SIG-M5 (cell line): ENCODE measurements at regions not wholly inside any gene's neighbourhood (a gene's known extent, or its start where the extent isn't known, plus 50 kb on each side); places are given as distances from the start of the nearest gene placed in this dataset.

Source experiments
- DNase-seq: peaks from one replicate; lab custom pipeline; 2025; lab: John Stamatoyannopoulos, UW

GRCh38 chr5:73266176-73266738, 93.3 kb downstream of the TMEM174 start:
- DNase-seq, result no peak

GRCh38 chr5:73265641-73266040, 92.6 kb downstream of the TMEM174 start:
- no peak for DNase-seq

GRCh38 chr5:73264631-73265030, 91.6 kb downstream of the TMEM174 start:
- no peak for DNase-seq

- DNase-seq, result no peak
Observed at GRCh38 chr5:73263001-73263710, 90.2 kb downstream of the TMEM174 start.

GRCh38 chr5:73256862-73257261, 83.9 kb downstream of the TMEM174 start:
- no peak for DNase-seq

- no peak for DNase-seq
Observed at GRCh38 chr5:73256462-73256861, 83.5 kb downstream of the TMEM174 start.

- DNase-seq, result no peak
Observed at GRCh38 chr5:73256012-73256411, 83.0 kb downstream of the TMEM174 start.

- DNase-seq, result no peak
Observed at GRCh38 chr5:73254642-73255041, 81.6 kb downstream of the TMEM174 start.

GRCh38 chr5:73253047-73253660, 80.2 kb downstream of the TMEM174 start:
- no peak for DNase-seq

- DNase-seq, result no peak
Observed at GRCh38 chr5:73250645-73251044, 77.7 kb downstream of the TMEM174 start.

GRCh38 chr5:73242735-73243134, 69.7 kb downstream of the TMEM174 start:
- DNase-seq, result no peak

GRCh38 chr5:73238873-73239272, 65.9 kb downstream of the TMEM174 start:
- no peak for DNase-seq

- DNase-seq, result no peak
Observed at GRCh38 chr5:73236541-73237128, 63.6 kb downstream of the TMEM174 start.

- no peak for DNase-seq
Observed at GRCh38 chr5:73234204-73234555, 61.2 kb downstream of the TMEM174 start.

GRCh38 chr5:73233461-73234203, 60.6 kb downstream of the TMEM174 start:
- DNase-seq, result no peak

- no peak for DNase-seq
Observed at GRCh38 chr5:73233053-73233460, 60.1 kb downstream of the TMEM174 start.

- DNase-seq, result no peak
Observed at GRCh38 chr5:73232266-73233041, 59.5 kb downstream of the TMEM174 start.

- no peak for DNase-seq
Observed at GRCh38 chr5:73231246-73231778, 58.3 kb downstream of the TMEM174 start.

GRCh38 chr5:73230264-73231245, 57.6 kb downstream of the TMEM174 start:
- DNase-seq, result no peak

GRCh38 chr5:73229271-73229670, 56.3 kb downstream of the TMEM174 start:
- no peak for DNase-seq
